Activated gamma-delta T cell treated with Interleukin-2 at 50 U/mL for 16 hours (primary cell): ENCODE measurements at regions not wholly inside any gene's neighbourhood (a gene's known extent, or its start where the extent isn't known, plus 50 kb on each side); places are given as distances from the start of the nearest gene placed in this dataset.
"Not testable (repeated sequence)": the region's sequence is repeated elsewhere in the genome, so short reads cannot be mapped to it uniquely, and the experiment has no call there.

ENCODE experiments used
- DNase-seq: peaks from one replicate; pipeline ENCODE4 v3.0.0-alpha.2; 2020

- DNase-seq, result no peak
These were observed 249.9 kb downstream of the SHOX2 start for GRCh38 chr3:157856078-157856939.

- DNase-seq, result not testable (repeated sequence)
These were observed 260.4 kb downstream of the SHOX2 start for GRCh38 chr3:157845839-157846238.

- no peak for DNase-seq
These were observed 261.2 kb downstream of the SHOX2 start for GRCh38 chr3:157844800-157845565.

GRCh38 chr3:157844216-157844615, 262.0 kb downstream of the SHOX2 start:
- no peak for DNase-seq

- no peak for DNase-seq
These were observed 265.2 kb downstream of the SHOX2 start for GRCh38 chr3:157841029-157841428.

GRCh38 chr3:157840564-157840963, 265.7 kb downstream of the SHOX2 start:
- no peak for DNase-seq

GRCh38 chr3:157838457-157838856, 267.8 kb downstream of the SHOX2 start:
- no peak for DNase-seq

- no peak for DNase-seq
These were observed 268.9 kb downstream of the SHOX2 start for GRCh38 chr3:157837336-157837735.

- DNase-seq, result no peak
These were observed 270.2 kb downstream of the SHOX2 start for GRCh38 chr3:157836022-157836421.

GRCh38 chr3:157832588-157832987, 273.6 kb downstream of the SHOX2 start:
- no peak for DNase-seq

- DNase-seq, result no peak
These were observed 275.5 kb downstream of the SHOX2 start for GRCh38 chr3:157830556-157831236.

GRCh38 chr3:157829786-157830185, 276.4 kb downstream of the SHOX2 start:
- no peak for DNase-seq

GRCh38 chr3:157824281-157824680, 281.9 kb downstream of the SHOX2 start:
- DNase-seq, result no peak

GRCh38 chr3:157823050-157823449, 283.2 kb downstream of the SHOX2 start:
- no peak for DNase-seq

GRCh38 chr3:157820157-157820517, 286.1 kb downstream of the SHOX2 start:
- DNase-seq, result no peak

GRCh38 chr3:157819270-157820156, 286.7 kb downstream of the SHOX2 start:
- DNase-seq, result no peak

GRCh38 chr3:157816896-157817295, 289.3 kb downstream of the SHOX2 start:
- no peak for DNase-seq

GRCh38 chr3:157816296-157816695, 289.9 kb downstream of the SHOX2 start:
- no peak for DNase-seq

GRCh38 chr3:157815739-157816138, 290.5 kb downstream of the SHOX2 start:
- DNase-seq, result no peak

- no peak for DNase-seq
These were observed 295.1 kb downstream of the SHOX2 start for GRCh38 chr3:157810924-157811718.

- no peak for DNase-seq
These were observed 298.9 kb downstream of the SHOX2 start for GRCh38 chr3:157807280-157807679.

GRCh38 chr3:157805538-157805937, 300.7 kb downstream of the SHOX2 start:
- DNase-seq, result no peak
